H1 (cell line): ENCODE measurements at regions not wholly inside any gene's neighbourhood (a gene's known extent, or its start where the extent isn't known, plus 50 kb on each side); places are given as distances from the start of the nearest gene placed in this dataset.

Experiments used
- CHD1 ChIP-seq: IDR thresholded peaks from 2 replicates; pipeline ENCODE4 v1.6.1; 2012; ENCODE audit warnings: low read depth, low read length, improper control_type of control experiment
- CHD7 ChIP-seq: fragments of 300-600 bp; sonication (generic); IDR thresholded peaks from 2 replicates; pipeline ENCODE4 v1.7.1; 2012; ENCODE audit warnings: low read length, moderate library complexity, mild to moderate bottlenecking, inconsistent platforms; ENCODE audit not compliant: insufficient replicate concordance
- CTBP2 ChIP-seq: IDR thresholded peaks from 2 replicates; pipeline ENCODE4 v1.7.0; 2011; ENCODE audit warnings: borderline replicate concordance, mild to moderate bottlenecking, moderate library complexity, mixed read lengths, low read length; ENCODE audit not compliant: insufficient read depth, insufficient read length
- FOSL1 ChIP-seq: IDR thresholded peaks from 2 replicates; pipeline ENCODE4 v1.6.1; 2011; ENCODE audit warnings: mild to moderate bottlenecking, low read depth, low read length, moderate library complexity; ENCODE audit not compliant: insufficient read depth
- HDAC6 ChIP-seq: IDR thresholded peaks from one replicate; pipeline ENCODE4 v1.7.1; 2012; ENCODE audit warnings: low read depth, mild to moderate bottlenecking, inconsistent platforms, low read length, moderate library complexity
- JUN ChIP-seq: IDR thresholded peaks from 2 replicates; pipeline ENCODE4 v1.6.1; 2011; ENCODE audit warnings: low read depth, mild to moderate bottlenecking, improper control_type of control experiment, low read length
- MAFK ChIP-seq: IDR thresholded peaks from 2 replicates; pipeline ENCODE4 v1.6.1; 2012; ENCODE audit warnings: low read depth, mild to moderate bottlenecking, improper control_type of control experiment, low read length
- PHF8 ChIP-seq: fragments of 200-600 bp; sonication (generic); conservative IDR thresholded peaks from 2 replicates; pipeline ENCODE4 v1.7.1; 2012; ENCODE audit warnings: low read depth, mild to moderate bottlenecking, inconsistent platforms, low read length, moderate library complexity
- SIX5 ChIP-seq: IDR thresholded peaks from 2 replicates; pipeline ENCODE4 v1.6.1; 2011; ENCODE audit warnings: mild to moderate bottlenecking, low read depth, low read length
- SUZ12 ChIP-seq: fragments of 200-600 bp; sonication (generic); IDR thresholded peaks from 2 replicates; pipeline ENCODE4 v1.6.1; 2012; ENCODE audit warnings: mild to moderate bottlenecking, inconsistent platforms, low read length, moderate library complexity, mixed read lengths
- TAF1 ChIP-seq: IDR thresholded peaks from 2 replicates; pipeline ENCODE4 v1.6.1; 2011; ENCODE audit warnings: mild to moderate bottlenecking, low read depth, low read length

GRCh38 chr14:76694106-76694505 is 67.2 kb upstream of the VASH1 start (continued):
- no peak for TF ChIP-seq CHD7
- no peak for TF ChIP-seq SUZ12
- no peak for TF ChIP-seq JUN
- TF ChIP-seq PHF8, result no peak
- TF ChIP-seq FOSL1, result no peak
- TF ChIP-seq CHD1, result no peak
- no peak for TF ChIP-seq CTBP2
- no peak for TF ChIP-seq MAFK
- no peak for TF ChIP-seq HDAC6
- no peak for TF ChIP-seq TAF1
- no peak for TF ChIP-seq SIX5
- TF ChIP-seq, all 59 proteins: peak for 0
